K562 (cell line): ENCODE measurements at regions not wholly inside any gene's neighbourhood (a gene's known extent, or its start where the extent isn't known, plus 50 kb on each side); places are given as distances from the start of the nearest gene placed in this dataset.

Experiments
- ATAC-seq: fragments of 200-7000 bp; cut with Tn5 transposase; 3 replicates; pipeline ENCODE4 v1.9.1; 2020; ENCODE audit warnings: moderate library complexity
- BruUV-seq: library from RNA; stranded (reverse); fragments of 400-500 nt; replicated peaks from 2 replicates; lab custom pipeline; 2021; lab: Mats Ljungman, UMichigan
- CTCF ChIA-PET: fragments of 300-600 bp; formaldehyde crosslinking; extraction: SDS; loops from one replicate; lab custom pipeline; 2021; ENCODE audit warnings: low intra/inter-chr PET ratio; lab: Yijun Ruan, JAX
- POLR2A ChIA-PET: fragments of 300-600, 350-650 bp; sonication (Branson Sonifier 250); formaldehyde crosslinking; extraction: SDS; loops from one replicate; lab custom pipeline; 2021; ENCODE audit warnings: antibody characterized with exemption, inconsistent platforms; lab: Yijun Ruan, JAX
- DNase-seq, 4 experiments: peaks; one replicate each; pipeline versions ENCODE4 v3.0.0 to v3.0.0-alpha.2; 2011 to 2018; ENCODE audit warnings: low spot score in 3 of 4, mixed read lengths in 3 of 4; ENCODE audit errors: extremely low read depth in 1 of 4
- FAIRE-seq: peaks from 2 replicates; lab custom pipeline; 2011; peaks lifted over from hg19 to GRCh38; lab: Jason Lieb, UNC
- H2AFZ ChIP-seq: 2 replicates; pipeline ENCODE4 v1.6.0; 2011; ENCODE audit warnings: low read depth, low read length, control low read depth, inconsistent platforms
- H3K27ac ChIP-seq: fragments of 200-600 bp; 3 replicates; pipeline ENCODE4 v1.8.0; 2011; ENCODE audit warnings: low read depth, mild to moderate bottlenecking, control low read depth, inconsistent platforms, low read length, moderate library complexity, mixed read lengths; ENCODE audit errors: extremely low read depth
- H3K27me3 ChIP-seq, 2 experiments: fragments of 300-600 bp in 1 of 2; 2 replicates in 1 of 2; 3 replicates in 1 of 2; pipeline versions ENCODE4 v1.6.0 to v1.8.0; 2011; ENCODE audit warnings: inconsistent platforms in 2 of 2, low read length in 2 of 2, mild to moderate bottlenecking in 1 of 2, mixed read lengths in 1 of 2, moderate library complexity in 1 of 2; ENCODE audit not compliant: control insufficient read depth in 2 of 2, insufficient read depth in 2 of 2
- H3K36me3 ChIP-seq: fragments of 300-600 bp; 3 replicates; pipeline ENCODE4 v1.8.0; 2011; ENCODE audit warnings: mild to moderate bottlenecking, low read length, inconsistent platforms; ENCODE audit not compliant: control insufficient read depth, insufficient read depth
- H3K4me1 ChIP-seq, 2 experiments: fragments of 200-600 bp in 1 of 2; replicated peaks in 1 of 2; 2 replicates in 1 of 2; 3 replicates in 1 of 2; pipeline versions ENCODE4 v1.5.1 to v1.8.0; 2011; ENCODE audit warnings: inconsistent platforms in 2 of 2, low read length in 2 of 2, mild to moderate bottlenecking in 1 of 2, mixed read lengths in 1 of 2, moderate library complexity in 1 of 2; ENCODE audit not compliant: control insufficient read depth in 2 of 2, insufficient read depth in 2 of 2
- H3K4me2 ChIP-seq: 2 replicates; pipeline ENCODE4 v1.6.1; 2011; ENCODE audit warnings: low read length, control low read depth, inconsistent platforms, mixed read lengths; ENCODE audit not compliant: insufficient read depth
- H3K4me3 ChIP-seq: fragments of 200-600 bp; sonication (generic), shearing (Covaris generic); 2 replicates; pipeline ENCODE4 v1.5.1; 2016; ENCODE audit warnings: control low read depth, inconsistent platforms
- H3K79me2 ChIP-seq: fragments of 200-600 bp; 3 replicates; pipeline ENCODE4 v1.8.0; 2011; ENCODE audit warnings: low read length, inconsistent platforms; ENCODE audit not compliant: control insufficient read depth, insufficient read depth
- H3K9ac ChIP-seq, 2 experiments: 2 replicates each; pipeline versions ENCODE4 v1.6.0 to v1.6.1; 2011; ENCODE audit warnings: low read depth in 2 of 2, low read length in 2 of 2, control low read depth in 1 of 2, inconsistent platforms in 1 of 2, mild to moderate bottlenecking in 1 of 2, mixed read lengths in 1 of 2; ENCODE audit not compliant: insufficient read depth in 1 of 2
- H3K9me1 ChIP-seq: one replicate; pipeline ENCODE4 v1.6.0; 2011; ENCODE audit warnings: inconsistent platforms, mild to moderate bottlenecking, low read length, moderate library complexity; ENCODE audit not compliant: control insufficient read depth, insufficient read depth
- H3K9me3 ChIP-seq: replicated peaks from 2 replicates; pipeline ENCODE4 v1.5.1; 2011; ENCODE audit warnings: low read depth, low read length, inconsistent platforms; ENCODE audit not compliant: control insufficient read depth, insufficient read depth
- H4K20me1 ChIP-seq: replicated peaks from 2 replicates; pipeline ENCODE4 v1.6.1; 2011; ENCODE audit warnings: low read length, inconsistent platforms, mixed read lengths; ENCODE audit not compliant: control insufficient read depth, insufficient read depth
- FOS ChIP-seq: IDR thresholded peaks from 3 replicates; pipeline ENCODE4 v1.6.1; 2011; ENCODE audit not compliant: insufficient read length; ENCODE audit errors: extremely low read depth
- SRF ChIP-seq, 2 experiments: fragments of 250-450, 450-650 bp in 1 of 2; sonication (Bioruptor Pico) in 1 of 2; sonication (generic) in 1 of 2; formaldehyde crosslinking; IDR thresholded peaks; 2 replicates each; pipeline versions ENCODE4 v1.5.0 to v1.5.1; 2020 to 2022; ENCODE audit warnings: mild to moderate bottlenecking in 1 of 2, missing genetic modification reagents in 1 of 2
- SRSF1 ChIP-seq: fragments of 200-400 bp; formaldehyde crosslinking; IDR thresholded peaks from 2 replicates; pipeline ENCODE4 v1.6.1; 2017; ENCODE audit warnings: mild to moderate bottlenecking, low read depth, low read length, moderate library complexity
- ZNF445 ChIP-seq: fragments of 250-450 bp; sonication (Bioruptor Pico); IDR thresholded peaks from 2 replicates; pipeline ENCODE4 v1.4.0; 2020; ENCODE audit warnings: low read depth, mild to moderate bottlenecking, moderate library complexity
- ZNF639 ChIP-seq, 2 experiments: fragments of 200-800 bp in 1 of 2; sonication (Bioruptor generic) in 1 of 2; sonication (generic) in 1 of 2; formaldehyde crosslinking in 1 of 2; IDR thresholded peaks in 1 of 2; conservative IDR thresholded peaks in 1 of 2; 2 replicates each; pipeline versions ENCODE4 v1.5.0 to v1.6.1; 2016 to 2020; ENCODE audit warnings: missing compliant biosample characterization in 1 of 2, missing genetic modification characterization in 1 of 2, missing genetic modification reagents in 1 of 2
- WGBS: fragments of 100-300 bp; shearing (Covaris generic); methylation state at CpG from one replicate; pipeline ENCODE4 v1.1.6; 2016; ENCODE audit warnings: low coverage, mixed read lengths; ENCODE audit not compliant: insufficient coverage; ENCODE audit errors: missing lambda C conversion rate; 5-methylcytosine and 5-hydroxymethylcytosine counted together
- in situ Hi-C: fragments of 300-500 bp; cut with MboI; formaldehyde crosslinking; loops from 4 replicates; pipeline ENCODE4 v1.15.0; 2018; ENCODE audit warnings: inconsistent platforms, mixed read lengths
- intact Hi-C: fragments of 100-400 bp; cut with micrococcal nuclease; formaldehyde crosslinking; loops from 2 replicates; pipeline ENCODE4 v1.14.2; 2022
- TF ChIP-seq, protein P1 (sequence below): fragments of 450-650 bp; IDR thresholded peaks from 2 replicates; pipeline ENCODE4 v1.6.1; 2017; ENCODE audit warnings: antibody characterized with exemption
- TF ChIP-seq, protein P2 (sequence below): sonication (generic); formaldehyde crosslinking; IDR thresholded peaks from 2 replicates; pipeline ENCODE4 v1.8.1; 2023; ENCODE audit warnings: missing genetic modification reagents, mild to moderate bottlenecking, borderline replicate concordance
- TF ChIP-seq, protein P3 (sequence below): fragments of 250-450 bp; sonication (Bioruptor Pico); IDR thresholded peaks from 2 replicates; pipeline ENCODE4 v1.5.0; 2020; ENCODE audit warnings: mild to moderate bottlenecking
- TF ChIP-seq, protein P4 (sequence below): fragments of 450-650 bp; IDR thresholded peaks from 2 replicates; pipeline ENCODE4 v1.6.1; 2016; ENCODE audit warnings: missing biosample characterization, missing genetic modification characterization

GRCh38 chr1:226496453-226497015 is 52.0 kb upstream of the STUM start:
- Histone ChIP-seq H3K36me3 (no peaks in the 10 kb centered on the region), H2AFZ (no peak overlapping the region), H3K9me3 (no peaks in the 10 kb centered on the region), H4K20me1 (peaks cover 3% of the 10 kb centered on the region; the same call in 1 of the 2 replicates), H3K9me1 (no peaks in the 10 kb centered on the region), H3K4me1 (no peaks in the 10 kb centered on the region), H3K79me2 (no peaks in the 10 kb centered on the region), H3K4me3 (no peak overlapping the region), H3K9ac (no peak overlapping the region), H3K4me2 (no peak overlapping the region), H3K27ac (no peak overlapping the region), H3K27me3 (peaks cover 58 to 66% of the 10 kb centered on the region in 2 experiments)
- CTCF ChIA-PET, result no interaction called here
- ATAC-seq (no peak), FAIRE-seq (no peak), DNase-seq (no peak)
- TF ChIP-seq FOS, result no peak
- no peak for TF ChIP-seq SRF (CRISPR knock-in tag; IDR thresholded peaks at IDR 0.05)
- TF ChIP-seq, protein P1, sequence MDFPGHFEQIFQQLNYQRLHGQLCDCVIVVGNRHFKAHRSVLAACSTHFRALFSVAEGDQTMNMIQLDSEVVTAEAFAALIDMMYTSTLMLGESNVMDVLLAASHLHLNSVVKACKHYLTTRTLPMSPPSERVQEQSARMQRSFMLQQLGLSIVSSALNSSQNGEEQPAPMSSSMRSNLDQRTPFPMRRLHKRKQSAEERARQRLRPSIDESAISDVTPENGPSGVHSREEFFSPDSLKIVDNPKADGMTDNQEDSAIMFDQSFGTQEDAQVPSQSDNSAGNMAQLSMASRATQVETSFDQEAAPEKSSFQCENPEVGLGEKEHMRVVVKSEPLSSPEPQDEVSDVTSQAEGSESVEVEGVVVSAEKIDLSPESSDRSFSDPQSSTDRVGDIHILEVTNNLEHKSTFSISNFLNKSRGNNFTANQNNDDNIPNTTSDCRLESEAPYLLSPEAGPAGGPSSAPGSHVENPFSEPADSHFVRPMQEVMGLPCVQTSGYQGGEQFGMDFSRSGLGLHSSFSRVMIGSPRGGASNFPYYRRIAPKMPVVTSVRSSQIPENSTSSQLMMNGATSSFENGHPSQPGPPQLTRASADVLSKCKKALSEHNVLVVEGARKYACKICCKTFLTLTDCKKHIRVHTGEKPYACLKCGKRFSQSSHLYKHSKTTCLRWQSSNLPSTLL, result no peak
- TF ChIP-seq SRSF1, result no peak
- TF ChIP-seq, protein P2, sequence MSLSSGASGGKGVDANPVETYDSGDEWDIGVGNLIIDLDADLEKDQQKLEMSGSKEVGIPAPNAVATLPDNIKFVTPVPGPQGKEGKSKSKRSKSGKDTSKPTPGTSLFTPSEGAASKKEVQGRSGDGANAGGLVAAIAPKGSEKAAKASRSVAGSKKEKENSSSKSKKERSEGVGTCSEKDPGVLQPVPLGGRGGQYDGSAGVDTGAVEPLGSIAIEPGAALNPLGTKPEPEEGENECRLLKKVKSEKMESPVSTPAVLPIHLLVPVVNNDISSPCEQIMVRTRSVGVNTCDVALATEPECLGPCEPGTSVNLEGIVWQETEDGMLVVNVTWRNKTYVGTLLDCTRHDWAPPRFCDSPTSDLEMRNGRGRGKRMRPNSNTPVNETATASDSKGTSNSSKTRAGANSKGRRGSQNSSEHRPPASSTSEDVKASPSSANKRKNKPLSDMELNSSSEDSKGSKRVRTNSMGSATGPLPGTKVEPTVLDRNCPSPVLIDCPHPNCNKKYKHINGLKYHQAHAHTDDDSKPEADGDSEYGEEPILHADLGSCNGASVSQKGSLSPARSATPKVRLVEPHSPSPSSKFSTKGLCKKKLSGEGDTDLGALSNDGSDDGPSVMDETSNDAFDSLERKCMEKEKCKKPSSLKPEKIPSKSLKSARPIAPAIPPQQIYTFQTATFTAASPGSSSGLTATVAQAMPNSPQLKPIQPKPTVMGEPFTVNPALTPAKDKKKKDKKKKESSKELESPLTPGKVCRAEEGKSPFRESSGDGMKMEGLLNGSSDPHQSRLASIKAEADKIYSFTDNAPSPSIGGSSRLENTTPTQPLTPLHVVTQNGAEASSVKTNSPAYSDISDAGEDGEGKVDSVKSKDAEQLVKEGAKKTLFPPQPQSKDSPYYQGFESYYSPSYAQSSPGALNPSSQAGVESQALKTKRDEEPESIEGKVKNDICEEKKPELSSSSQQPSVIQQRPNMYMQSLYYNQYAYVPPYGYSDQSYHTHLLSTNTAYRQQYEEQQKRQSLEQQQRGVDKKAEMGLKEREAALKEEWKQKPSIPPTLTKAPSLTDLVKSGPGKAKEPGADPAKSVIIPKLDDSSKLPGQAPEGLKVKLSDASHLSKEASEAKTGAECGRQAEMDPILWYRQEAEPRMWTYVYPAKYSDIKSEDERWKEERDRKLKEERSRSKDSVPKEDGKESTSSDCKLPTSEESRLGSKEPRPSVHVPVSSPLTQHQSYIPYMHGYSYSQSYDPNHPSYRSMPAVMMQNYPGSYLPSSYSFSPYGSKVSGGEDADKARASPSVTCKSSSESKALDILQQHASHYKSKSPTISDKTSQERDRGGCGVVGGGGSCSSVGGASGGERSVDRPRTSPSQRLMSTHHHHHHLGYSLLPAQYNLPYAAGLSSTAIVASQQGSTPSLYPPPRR (CRISPR knock-in tag), result no peak
- TF ChIP-seq ZNF445, result no peak
- TF ChIP-seq, protein P3, sequence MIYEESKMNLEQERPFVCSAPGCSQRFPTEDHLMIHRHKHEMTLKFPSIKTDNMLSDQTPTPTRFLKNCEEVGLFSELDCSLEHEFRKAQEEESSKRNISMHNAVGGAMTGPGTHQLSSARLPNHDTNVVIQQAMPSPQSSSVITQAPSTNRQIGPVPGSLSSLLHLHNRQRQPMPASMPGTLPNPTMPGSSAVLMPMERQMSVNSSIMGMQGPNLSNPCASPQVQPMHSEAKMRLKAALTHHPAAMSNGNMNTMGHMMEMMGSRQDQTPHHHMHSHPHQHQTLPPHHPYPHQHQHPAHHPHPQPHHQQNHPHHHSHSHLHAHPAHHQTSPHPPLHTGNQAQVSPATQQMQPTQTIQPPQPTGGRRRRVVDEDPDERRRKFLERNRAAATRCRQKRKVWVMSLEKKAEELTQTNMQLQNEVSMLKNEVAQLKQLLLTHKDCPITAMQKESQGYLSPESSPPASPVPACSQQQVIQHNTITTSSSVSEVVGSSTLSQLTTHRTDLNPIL (CRISPR knock-in tag), result no peak
- TF ChIP-seq, protein P4, sequence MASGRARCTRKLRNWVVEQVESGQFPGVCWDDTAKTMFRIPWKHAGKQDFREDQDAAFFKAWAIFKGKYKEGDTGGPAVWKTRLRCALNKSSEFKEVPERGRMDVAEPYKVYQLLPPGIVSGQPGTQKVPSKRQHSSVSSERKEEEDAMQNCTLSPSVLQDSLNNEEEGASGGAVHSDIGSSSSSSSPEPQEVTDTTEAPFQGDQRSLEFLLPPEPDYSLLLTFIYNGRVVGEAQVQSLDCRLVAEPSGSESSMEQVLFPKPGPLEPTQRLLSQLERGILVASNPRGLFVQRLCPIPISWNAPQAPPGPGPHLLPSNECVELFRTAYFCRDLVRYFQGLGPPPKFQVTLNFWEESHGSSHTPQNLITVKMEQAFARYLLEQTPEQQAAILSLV (tag), result no peak
- no peak for TF ChIP-seq ZNF639 (CRISPR knock-in tag; conservative IDR thresholded peaks at IDR 0.05 in 1 of 2, IDR thresholded peaks at IDR 0.05 in 1 of 2)
- intact Hi-C loops, result no loop called here
- in situ Hi-C loops, result no loop called here
- WGBS, result 1% methylated on average over 7 of the region's 7 CpGs
- POLR2A ChIA-PET, result interaction anchor here (1.6 kb wide), 1 partner anchor 11 kb away, joined by 5 read pairs; no protein-coding TSS in a partner anchor
- BruUV-seq, result no TSS peak
